Vagina (tissue), 2 donors: ENCODE measurements at regions not wholly inside any gene's neighbourhood (a gene's known extent, or its start where the extent isn't known, plus 50 kb on each side); places are given as distances from the start of the nearest gene placed in this dataset.

Source experiments
- DNase-seq, 2 donors: peaks; one replicate each; pipeline ENCODE4 v3.0.0-alpha.2; 2017; ENCODE audit errors: extremely low spot score in 2 of 2
- H3K27ac ChIP-seq: fragments of 200-600 bp; sonication (generic); one replicate; pipeline ENCODE4 v1.5.1; 2019
- H3K27me3 ChIP-seq: fragments of 200-600 bp; sonication (generic); one replicate; pipeline ENCODE4 v1.5.1; 2019
- H3K36me3 ChIP-seq, 2 donors: fragments of 200-600 bp; sonication (generic); one replicate each; pipeline ENCODE4 v1.5.1; 2017 to 2019
- H3K4me1 ChIP-seq: fragments of 200-600 bp; sonication (generic); one replicate; pipeline ENCODE4 v1.5.1; 2019
- H3K4me3 ChIP-seq, 2 donors: fragments of 200-600 bp; sonication (generic); 1 replicate in 1 of 2; 2 replicates in 1 of 2; pipeline ENCODE4 v1.5.1; 2016 to 2019
- H3K9me3 ChIP-seq: fragments of 200-600 bp; sonication (generic); one replicate; pipeline ENCODE4 v1.5.1; 2019
- CTCF ChIP-seq, 3 experiments: fragments of 450-650 bp in 2 of 3; fragments of 200-600 bp in 1 of 3; sonication (generic) in 1 of 3; IDR thresholded peaks; one replicate each; pipeline ENCODE4 v1.5.1; 2017 to 2019; ENCODE audit warnings: antibody characterized with exemption in 3 of 3, mild to moderate bottlenecking in 2 of 3, moderate library complexity in 2 of 3
- POLR2A ChIP-seq, 2 donors: fragments of 450-650 bp; IDR thresholded peaks; one replicate each; pipeline ENCODE4 v1.6.1; 2017; ENCODE audit warnings: antibody characterized with exemption in 2 of 2, mild to moderate bottlenecking in 2 of 2, moderate library complexity in 2 of 2
- POLR2AphosphoS5 ChIP-seq, 2 donors: sonication (generic); formaldehyde crosslinking; IDR thresholded peaks; one replicate each; pipeline ENCODE4 v1.9.0; 2017; ENCODE audit warnings: antibody characterized with exemption in 2 of 2, mild to moderate bottlenecking in 2 of 2, low read depth in 1 of 2; ENCODE audit not compliant: insufficient read depth in 1 of 2
- intact Hi-C: fragments of 100-400 bp; cut with DNase I; formaldehyde crosslinking; loops from one replicate; pipeline ENCODE4 v1.15.1; 2023

- peaks cover 29% of the 10 kb centered on the region for H3K4me1 ChIP-seq
- DNase-seq = no peak
- intact Hi-C loops = no loop called here
- no peak for TF ChIP-seq POLR2A (IDR thresholded peaks at IDR 0.05)
- TF ChIP-seq POLR2AphosphoS5 (IDR thresholded peaks at IDR 0.05; ENCODE audit: insufficient read depth in 1 of 2, low read depth in 1 of 2) = no peak
- TF ChIP-seq CTCF (IDR thresholded peaks at IDR 0.05) = no peak
- no peaks in the 10 kb centered on the region for H3K9me3 ChIP-seq
- no peak overlapping the region for H3K4me3 ChIP-seq
- H3K27ac ChIP-seq = no peak overlapping the region
- peaks cover 0 to 5% of the 10 kb centered on the region in 2 donors for H3K36me3 ChIP-seq
- H3K27me3 ChIP-seq = no peaks in the 10 kb centered on the region
Observed at GRCh38 chr20:19938421-19939090, 78.6 kb upstream of the NAA20 start.

DNA sequence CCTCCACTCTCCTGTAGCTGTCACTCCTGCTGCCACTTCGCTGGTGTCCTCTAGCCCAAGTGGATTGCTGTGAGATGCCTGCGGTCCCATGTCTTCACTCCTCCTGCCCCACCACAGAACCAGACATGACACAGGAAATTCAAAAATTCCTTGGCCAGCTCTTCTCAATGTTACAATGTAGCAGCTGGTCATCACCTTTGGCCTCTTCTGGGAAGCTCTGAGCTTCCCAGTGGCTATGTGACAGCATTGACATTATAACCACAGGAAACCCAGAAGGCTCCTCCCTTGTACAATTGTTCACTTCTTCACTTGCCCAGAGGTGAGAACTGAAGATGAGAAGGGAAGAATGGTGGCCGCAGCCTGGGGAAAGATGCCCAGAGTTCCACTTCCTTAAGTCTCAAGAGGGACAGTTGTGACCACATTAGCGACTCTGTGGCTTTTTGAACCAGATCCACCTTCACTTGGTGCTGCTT is 76.1 kb upstream of the NAA20 start:
- Histone ChIP-seq H3K4me1 (peaks cover 42% of the 10 kb centered on the region), H3K27ac (no peak overlapping the region)

GRCh38 chr20:19942611-19943010 is 74.6 kb upstream of the NAA20 start:
- intact Hi-C loops = no loop called here
- H3K4me1 ChIP-seq = peaks cover 32% of the 10 kb centered on the region
- TF ChIP-seq POLR2A (IDR thresholded peaks at IDR 0.05) = no peak
- no peaks in the 10 kb centered on the region for H3K27me3 ChIP-seq
- H3K27ac ChIP-seq = no peak overlapping the region
- H3K36me3 ChIP-seq = peaks cover 0 to 5% of the 10 kb centered on the region in 2 donors
- H3K4me3 ChIP-seq = no peak overlapping the region
- DNase-seq = no peak
- H3K9me3 ChIP-seq = no peaks in the 10 kb centered on the region

More for the DNA sequence above, 76.1 kb upstream of the NAA20 start:
- no peak for DNase-seq
- TF ChIP-seq POLR2AphosphoS5 (IDR thresholded peaks at IDR 0.05; ENCODE audit: insufficient read depth in 1 of 2, low read depth in 1 of 2) = no peak
- TF ChIP-seq CTCF (IDR thresholded peaks at IDR 0.05) = no peak
- no peak for TF ChIP-seq POLR2A (IDR thresholded peaks at IDR 0.05)
- peaks cover 0 to 5% of the 10 kb centered on the region in 2 donors for H3K36me3 ChIP-seq
- no peaks in the 10 kb centered on the region for H3K9me3 ChIP-seq
- intact Hi-C loops = no loop called here
- no peaks in the 10 kb centered on the region for H3K27me3 ChIP-seq
- H3K4me3 ChIP-seq = no peak overlapping the region

GRCh38 chr20:19943061-19943521 is 74.1 kb upstream of the NAA20 start:
- H3K4me1 ChIP-seq = peaks cover 37% of the 10 kb centered on the region
- no peak for DNase-seq
- intact Hi-C loops = no loop called here

GRCh38 chr20:19944772-19945459 is 72.2 kb upstream of the NAA20 start:
- H3K4me1 ChIP-seq = peaks cover 40% of the 10 kb centered on the region
- H3K36me3 ChIP-seq = peaks cover 0 to 10% of the 10 kb centered on the region in 2 donors
- no peak for TF ChIP-seq POLR2A (IDR thresholded peaks at IDR 0.05)
- TF ChIP-seq CTCF (IDR thresholded peaks at IDR 0.05) = no peak
- TF ChIP-seq POLR2AphosphoS5 (IDR thresholded peaks at IDR 0.05; ENCODE audit: insufficient read depth in 1 of 2, low read depth in 1 of 2) = no peak
- DNase-seq = no peak
- no peaks in the 10 kb centered on the region for H3K27me3 ChIP-seq
- no peaks in the 10 kb centered on the region for H3K9me3 ChIP-seq
- intact Hi-C loops = no loop called here
- H3K27ac ChIP-seq = no peak overlapping the region
- no peak overlapping the region for H3K4me3 ChIP-seq

More at GRCh38 chr20:19943061-19943521, 74.1 kb upstream of the NAA20 start:
- H3K36me3 ChIP-seq = peaks cover 0 to 7% of the 10 kb centered on the region in 2 donors
- H3K4me3 ChIP-seq = no peak overlapping the region
- no peak for TF ChIP-seq POLR2A (IDR thresholded peaks at IDR 0.05)
- no peak overlapping the region for H3K27ac ChIP-seq
- H3K27me3 ChIP-seq = no peaks in the 10 kb centered on the region
- no peaks in the 10 kb centered on the region for H3K9me3 ChIP-seq
